GM19328 (cell line): ENCODE measurements at regions not wholly inside any gene's neighbourhood (a gene's known extent, or its start where the extent isn't known, plus 50 kb on each side); places are given as distances from the start of the nearest gene placed in this dataset.
"Not testable (repeated sequence)": the region's sequence is repeated elsewhere in the genome, so short reads cannot be mapped to it uniquely, and the experiment has no call there.

ENCODE experiments used
- ATAC-seq: cut with Tn5 transposase; IDR thresholded peaks from one replicate; pipeline ENCODE4 v1.9.1; 2021; ENCODE audit warnings: mild to moderate bottlenecking, moderate library complexity; ENCODE audit not compliant: unreplicated experiment

DNA sequence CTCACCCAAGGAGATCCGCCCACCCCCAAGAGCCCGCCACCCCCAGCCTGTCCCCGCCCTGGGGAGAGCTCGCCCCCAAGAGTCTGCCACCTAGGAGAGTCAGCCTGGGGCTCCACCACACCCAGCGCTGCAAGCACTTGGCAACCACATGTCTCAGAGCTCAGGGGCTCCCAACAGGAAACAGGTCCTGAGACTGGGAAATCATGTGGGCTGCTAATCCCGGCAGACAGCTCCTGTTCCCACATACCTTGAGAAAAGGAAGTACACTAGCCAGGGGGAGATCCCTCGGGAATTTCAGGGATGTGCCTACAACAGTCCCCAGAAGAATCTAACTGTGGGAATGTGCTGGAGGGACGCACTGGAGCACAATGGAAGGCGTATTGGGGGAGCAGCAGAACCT is 331.4 kb downstream of the ANAPC1 start:
- ATAC-seq: not testable (repeated sequence)

DNA sequence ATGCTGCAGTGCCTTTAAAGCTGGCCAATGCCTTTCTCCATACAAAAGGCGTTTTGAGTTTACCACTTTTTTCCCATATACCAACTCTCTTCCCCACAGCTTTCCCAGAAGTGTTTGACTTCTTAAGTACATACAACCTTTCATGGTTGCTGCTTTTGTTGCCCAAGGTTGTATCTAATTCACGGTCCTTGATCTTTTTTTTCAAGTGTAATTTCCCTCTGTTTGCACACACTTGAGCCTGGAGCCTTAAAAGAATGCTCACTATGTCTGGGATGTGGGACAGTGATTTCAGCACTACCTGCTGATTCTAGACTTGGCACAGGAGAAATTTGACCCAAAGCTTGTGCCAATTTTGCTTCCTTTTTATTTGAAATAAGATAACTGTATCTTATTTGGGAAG is 324.7 kb downstream of the ANAPC1 start:
- ATAC-seq: not testable (repeated sequence)

DNA sequence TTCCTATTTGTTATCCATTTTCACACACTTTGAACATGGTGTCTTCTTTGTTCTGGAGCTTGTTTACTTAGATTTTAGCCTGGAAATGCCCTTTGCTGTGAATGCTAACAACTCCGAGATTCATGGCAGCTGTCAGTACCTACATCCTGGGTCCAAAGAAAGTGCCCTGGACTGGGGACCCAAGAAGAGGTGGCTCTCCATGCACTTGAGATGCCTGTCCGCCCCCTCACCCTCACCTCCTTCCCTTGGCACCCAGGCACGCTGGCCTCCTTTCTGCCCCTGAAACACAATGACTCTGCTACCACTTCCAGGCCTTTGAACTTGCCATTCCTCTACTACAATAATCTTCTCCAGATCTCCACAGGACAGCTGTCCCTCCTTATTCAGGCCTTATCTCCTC is 324.2 kb downstream of the ANAPC1 start:
- not testable (repeated sequence) for ATAC-seq

DNA sequence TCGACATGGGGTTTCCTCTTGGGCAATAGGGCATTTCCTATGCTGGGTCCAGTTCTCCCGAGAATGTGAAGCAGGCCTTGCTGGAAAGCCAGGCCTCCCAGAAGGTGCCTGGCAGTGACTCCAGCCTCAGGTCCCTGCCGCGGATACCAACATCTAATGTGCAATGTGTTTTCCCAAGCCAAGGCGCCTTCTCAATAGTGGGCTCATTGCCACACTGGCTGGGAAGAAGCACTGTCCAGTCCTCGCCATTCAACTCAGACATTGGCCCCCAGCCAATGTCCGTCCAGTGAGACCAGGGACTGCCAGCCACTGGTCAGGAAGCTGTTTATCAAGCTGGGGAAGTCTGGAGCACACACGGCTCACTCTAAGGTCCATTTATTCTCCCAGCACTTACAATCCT is 317.9 kb downstream of the ANAPC1 start:
- ATAC-seq: not testable (repeated sequence)

DNA sequence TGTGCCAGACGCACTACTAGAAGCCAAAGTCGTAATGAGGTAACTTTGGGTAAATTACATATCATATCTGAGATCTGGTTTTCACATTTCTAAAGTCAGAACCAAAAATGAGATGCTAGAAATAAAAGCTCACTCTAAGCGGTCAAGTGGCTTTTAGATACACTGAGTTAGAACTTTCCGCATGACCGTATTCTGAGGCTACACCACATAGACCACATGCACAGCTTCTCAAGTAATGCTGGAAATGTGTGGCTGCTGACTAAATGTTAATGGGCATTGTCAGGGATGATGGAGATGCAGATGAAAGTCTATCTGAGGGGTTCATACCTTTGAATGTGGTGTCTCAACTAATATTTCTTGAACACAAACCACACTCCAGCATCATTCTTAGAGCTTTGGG is 316.8 kb downstream of the ANAPC1 start:
- ATAC-seq: not testable (repeated sequence)

DNA sequence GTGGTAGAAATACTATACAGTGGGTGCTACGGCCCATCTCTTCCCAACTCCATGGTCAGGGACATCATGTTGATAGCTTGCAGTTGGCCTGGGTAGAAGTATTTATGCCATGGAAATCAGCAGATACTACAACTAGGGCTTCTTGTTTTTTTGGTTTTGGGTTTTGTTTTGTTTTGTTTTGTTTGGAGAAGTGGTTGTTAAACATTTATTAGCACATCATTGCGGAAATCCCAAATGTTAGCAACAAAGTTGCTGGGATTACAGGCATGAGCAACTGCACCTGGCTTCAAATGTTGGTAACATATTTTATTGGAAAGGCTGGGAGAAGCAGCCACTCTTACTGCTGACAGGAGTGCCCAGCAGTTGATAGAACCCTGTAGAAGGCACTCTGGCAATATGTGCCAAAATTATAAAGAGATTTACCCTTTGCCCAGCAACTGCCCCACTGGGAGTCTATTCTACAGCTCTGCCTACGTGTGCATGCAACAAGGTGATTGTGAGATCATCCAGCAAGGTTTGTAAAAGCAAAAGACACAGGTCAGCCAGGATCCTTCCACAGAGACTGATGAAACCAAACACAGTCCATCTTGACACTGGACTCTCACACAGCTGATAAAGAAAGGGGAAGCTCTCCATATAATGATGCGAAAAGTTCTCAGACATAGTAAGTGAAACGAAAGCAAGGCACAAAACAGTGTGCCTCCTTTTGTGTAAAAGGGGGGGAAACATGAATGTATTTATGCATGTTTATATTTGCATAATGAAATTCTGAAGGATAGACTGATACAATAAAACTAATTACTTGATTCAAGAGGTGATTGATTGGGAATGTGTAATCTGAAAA is 314.4 kb downstream of the ANAPC1 start:
- not testable (repeated sequence) for ATAC-seq

DNA sequence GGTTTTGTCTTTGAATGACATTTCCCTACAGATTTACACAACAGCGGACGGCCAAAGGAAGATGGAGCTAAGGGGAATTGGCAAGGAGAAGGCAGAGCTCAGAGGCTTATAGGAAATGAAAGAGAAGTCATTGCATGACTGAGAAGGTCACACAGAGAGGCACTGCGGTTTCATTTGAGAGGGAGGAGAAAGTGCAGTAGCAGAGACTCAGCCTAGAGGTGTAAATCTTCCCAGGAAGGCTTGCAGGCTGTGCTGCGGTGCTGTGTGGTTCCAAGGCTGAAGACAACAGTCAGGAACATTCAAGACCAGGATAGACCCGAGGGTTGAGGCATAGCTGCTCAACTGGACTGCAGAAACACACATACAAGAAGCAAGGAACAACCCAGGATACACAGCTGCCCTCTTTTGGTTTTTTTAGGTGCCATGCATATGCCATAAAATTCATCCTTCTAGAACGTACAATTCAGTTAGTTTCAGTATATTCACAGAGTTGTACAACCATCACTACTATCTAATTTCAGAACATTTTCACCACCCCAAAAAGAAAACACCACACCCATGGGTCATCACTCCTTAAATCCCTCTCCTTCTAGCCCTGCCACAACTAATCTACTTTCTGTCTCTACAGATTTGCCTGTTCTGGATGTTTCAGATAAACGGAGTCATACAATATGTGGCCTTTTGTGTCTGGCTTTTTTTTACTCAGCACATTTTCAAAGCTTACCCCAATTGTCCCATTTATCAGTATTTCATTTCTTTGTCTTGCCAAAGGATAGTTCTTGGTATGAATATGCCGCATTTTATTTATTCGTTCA is 313.5 kb downstream of the ANAPC1 start:
- not testable (repeated sequence) for ATAC-seq

DNA sequence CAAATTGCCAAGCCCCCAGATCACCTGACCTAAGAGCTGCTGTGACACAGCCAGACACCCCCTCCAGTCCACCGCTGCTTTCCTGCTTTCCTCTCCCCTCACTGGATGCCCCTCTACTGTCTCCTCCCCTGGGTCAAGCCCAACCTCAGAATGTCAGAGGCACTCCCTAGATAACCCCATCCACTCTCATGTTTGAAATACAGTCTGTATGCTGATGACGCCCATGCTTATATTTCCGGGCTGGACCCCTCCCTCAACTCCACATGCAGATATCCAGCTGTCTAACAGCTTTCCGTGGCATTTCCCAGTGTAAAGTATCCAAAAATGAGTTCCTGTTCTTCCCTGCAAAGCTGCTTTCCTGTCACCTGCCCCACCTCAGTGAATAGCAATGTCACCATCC is 309.2 kb downstream of the ANAPC1 start:
- not testable (repeated sequence) for ATAC-seq

DNA sequence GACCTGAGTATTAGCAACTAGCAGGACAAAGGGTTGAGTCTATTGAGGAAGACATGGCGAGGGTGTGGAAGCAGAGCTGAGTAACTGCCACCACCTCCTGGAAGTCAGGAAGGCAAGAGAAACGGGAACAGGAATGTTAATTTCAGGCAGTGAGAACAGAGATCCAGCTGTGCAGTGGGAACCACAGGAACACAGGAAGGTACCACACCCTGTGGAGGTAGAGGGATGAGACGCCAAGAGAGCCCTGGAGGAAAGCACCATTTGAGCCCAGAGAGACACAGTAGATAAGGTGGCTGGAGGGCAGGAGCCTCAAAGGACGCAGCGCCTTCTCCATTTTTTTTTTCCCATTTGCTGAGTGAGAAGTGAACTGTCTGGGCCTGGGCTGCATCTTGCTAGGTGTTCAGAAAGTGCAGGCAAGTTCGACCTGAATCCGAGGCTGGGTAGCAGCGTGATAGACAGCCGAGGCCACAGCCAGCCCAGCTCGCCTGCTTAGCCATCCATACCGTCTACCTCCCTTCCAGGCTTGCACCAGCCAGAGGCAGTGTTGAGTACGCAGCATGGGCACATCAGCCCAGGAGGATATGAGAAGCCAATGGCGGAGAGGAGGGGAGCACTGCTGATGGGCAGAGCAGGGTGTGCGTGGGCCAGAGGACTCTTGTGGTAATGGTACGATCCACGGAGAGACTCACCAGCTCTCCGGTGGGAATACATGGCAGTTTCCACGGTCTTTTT is 306.7 kb downstream of the ANAPC1 start:
- not testable (repeated sequence) for ATAC-seq

DNA sequence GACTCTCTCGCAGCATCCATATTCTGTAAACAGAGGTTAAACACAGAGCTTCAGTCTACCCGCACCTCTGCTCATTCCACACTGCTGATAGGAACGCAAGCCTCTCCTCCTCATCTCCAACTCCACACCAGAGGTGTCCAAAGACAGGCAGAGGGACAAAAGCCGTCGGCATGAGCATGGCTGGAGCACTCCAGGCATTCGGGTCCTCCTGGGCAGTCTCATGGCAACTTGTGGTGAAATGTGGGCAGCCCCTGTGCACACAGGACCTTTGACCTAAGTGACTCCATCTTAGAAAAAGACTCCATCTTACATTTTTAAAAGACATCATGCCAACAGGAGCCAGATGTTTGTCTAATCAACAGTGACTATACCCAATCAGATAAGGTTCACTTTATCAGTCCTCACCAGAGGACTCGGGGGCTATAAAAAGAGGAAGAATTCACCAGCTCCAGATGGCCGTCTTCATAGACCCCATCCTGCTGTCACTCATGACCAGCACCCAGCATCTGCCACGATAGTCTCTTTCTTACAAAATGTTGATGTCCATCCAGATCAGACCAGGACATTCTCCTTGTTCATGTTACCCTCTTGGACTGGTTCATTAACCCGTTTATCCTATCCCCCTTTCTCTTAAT is 304.4 kb downstream of the ANAPC1 start:
- not testable (repeated sequence) for ATAC-seq

DNA sequence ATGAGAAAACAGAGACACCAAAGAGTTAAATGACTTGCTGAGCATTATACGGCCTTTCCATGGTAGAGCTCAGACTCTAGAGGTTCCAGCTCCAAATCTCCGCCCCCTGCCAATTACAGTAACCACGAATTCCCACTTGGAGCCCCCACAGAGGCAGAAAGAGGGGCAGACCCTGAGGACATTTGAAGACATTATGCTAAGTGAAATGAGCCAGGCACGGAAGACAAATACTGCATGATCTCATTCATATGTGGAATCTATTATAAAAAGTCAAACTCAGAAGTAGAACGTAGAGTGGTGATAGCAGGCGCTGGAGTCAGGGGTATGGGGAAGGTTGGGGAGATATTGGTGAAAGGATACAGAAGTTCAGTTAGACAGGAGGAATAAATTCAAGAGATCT is 303.4 kb downstream of the ANAPC1 start:
- ATAC-seq: not testable (repeated sequence)

DNA sequence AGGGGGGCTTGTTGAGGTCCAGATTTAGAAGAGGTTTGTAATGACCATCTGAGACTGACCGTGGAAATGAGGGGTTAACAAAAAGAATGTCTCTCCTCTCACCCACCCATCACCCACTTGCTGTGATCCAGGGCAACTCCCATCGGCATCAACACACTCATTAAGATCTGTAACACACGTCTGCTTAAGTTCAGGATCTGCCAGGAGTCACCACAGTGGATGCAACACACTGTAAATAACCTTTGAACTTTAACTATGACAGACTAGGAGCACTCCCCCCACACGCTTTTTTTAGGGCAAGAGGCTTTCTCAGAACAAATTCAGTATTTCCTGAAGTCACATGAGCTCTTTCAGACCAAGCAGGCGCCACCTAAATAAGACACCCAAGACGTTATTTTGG is 301.9 kb downstream of the ANAPC1 start:
- ATAC-seq: not testable (repeated sequence)

DNA sequence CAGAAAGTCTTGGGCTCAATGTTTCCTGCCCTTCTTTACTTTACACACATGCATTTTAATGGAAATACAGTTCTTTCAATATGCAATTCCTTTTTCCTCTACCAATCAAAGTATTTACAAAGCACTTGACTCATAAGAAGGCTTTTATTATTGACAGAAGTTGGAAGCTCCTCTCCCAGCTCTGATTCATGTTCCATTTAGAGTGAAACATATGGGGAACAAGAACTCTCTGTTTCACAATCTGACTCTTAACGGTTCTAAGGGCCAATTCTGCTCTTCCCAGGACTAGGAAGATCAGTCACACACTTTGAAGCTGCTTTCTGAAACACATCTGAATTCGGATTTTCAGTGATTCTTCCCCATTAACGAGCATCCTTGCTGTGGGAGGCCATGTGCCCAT is 300.5 kb downstream of the ANAPC1 start:
- not testable (repeated sequence) for ATAC-seq

DNA sequence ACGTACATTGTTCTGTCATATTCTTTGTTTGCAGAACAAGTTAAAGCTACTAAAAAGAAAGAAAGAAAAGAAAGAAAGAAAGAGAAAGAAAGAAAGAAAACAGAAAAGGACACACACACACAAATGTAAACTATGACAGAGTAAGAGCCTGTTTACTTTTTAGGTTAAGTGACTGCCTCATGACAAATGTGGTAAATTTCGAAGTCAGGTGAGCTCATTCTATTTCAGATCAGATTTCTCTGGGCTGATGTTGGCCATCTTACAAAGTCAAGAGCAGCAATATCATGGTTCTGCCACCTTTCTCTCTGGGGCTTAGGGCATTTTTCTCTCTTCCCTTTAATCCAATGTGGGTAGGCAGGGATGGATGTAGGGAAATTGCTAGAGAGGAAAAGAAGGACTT is 299.5 kb downstream of the ANAPC1 start:
- ATAC-seq: not testable (repeated sequence)

DNA sequence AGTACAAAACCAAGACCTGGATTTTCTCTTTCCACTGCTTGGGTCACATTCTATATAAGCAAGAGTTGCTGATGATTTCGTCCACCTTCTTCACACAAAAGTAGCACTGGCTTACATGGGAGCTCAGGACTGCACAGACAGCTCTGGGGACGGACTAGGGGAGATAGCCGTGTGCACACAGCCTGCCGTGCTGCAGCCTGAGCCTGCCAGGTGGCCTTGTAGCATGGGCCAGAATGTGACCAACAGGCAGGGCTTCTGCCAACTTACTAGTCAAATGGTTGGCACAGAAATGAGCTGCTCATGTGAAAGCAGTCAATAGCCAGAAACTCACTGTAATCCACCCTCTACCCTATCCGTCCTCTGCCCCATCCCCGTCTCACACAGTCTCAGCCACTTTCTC is 299.0 kb downstream of the ANAPC1 start:
- ATAC-seq: not testable (repeated sequence)

DNA sequence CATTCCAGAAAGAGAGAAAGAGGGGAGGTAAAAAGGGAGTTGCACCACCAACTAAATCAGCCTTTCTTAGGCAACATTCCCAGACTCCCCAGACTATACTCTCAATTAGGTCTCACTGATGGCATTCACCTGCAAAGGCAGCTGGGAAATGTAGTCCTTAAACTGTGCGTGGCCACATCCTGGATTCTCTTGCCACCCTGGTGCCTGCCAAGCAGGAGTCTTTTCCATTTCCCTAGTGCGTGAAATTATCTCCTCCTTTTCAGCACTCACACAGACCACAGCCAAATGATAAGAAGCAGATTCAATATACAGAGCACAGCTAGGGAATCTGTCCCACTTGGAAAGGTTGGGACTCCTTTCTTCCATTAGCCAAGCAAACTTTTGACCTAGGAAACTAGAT is 298.0 kb downstream of the ANAPC1 start:
- ATAC-seq: not testable (repeated sequence)

DNA sequence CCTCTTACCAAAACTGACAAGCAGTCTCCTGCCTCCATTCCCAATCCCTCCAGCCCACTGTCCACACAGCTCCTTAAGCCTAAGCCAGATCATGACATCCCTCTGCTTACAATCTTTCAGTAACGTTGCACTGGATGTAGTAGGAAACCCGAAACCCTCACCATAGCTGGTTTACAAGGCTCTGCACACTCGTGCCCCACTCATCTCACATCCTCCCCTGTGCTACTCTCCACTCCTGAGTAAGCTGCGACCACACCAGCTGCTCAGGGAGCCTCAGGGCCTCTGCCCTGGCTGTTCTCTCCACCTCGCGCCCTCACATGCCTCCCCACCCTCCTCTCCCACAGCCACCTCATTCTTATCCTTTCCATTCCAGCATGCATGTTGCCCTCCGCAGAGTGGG is 288.9 kb downstream of the ANAPC1 start:
- not testable (repeated sequence) for ATAC-seq

DNA sequence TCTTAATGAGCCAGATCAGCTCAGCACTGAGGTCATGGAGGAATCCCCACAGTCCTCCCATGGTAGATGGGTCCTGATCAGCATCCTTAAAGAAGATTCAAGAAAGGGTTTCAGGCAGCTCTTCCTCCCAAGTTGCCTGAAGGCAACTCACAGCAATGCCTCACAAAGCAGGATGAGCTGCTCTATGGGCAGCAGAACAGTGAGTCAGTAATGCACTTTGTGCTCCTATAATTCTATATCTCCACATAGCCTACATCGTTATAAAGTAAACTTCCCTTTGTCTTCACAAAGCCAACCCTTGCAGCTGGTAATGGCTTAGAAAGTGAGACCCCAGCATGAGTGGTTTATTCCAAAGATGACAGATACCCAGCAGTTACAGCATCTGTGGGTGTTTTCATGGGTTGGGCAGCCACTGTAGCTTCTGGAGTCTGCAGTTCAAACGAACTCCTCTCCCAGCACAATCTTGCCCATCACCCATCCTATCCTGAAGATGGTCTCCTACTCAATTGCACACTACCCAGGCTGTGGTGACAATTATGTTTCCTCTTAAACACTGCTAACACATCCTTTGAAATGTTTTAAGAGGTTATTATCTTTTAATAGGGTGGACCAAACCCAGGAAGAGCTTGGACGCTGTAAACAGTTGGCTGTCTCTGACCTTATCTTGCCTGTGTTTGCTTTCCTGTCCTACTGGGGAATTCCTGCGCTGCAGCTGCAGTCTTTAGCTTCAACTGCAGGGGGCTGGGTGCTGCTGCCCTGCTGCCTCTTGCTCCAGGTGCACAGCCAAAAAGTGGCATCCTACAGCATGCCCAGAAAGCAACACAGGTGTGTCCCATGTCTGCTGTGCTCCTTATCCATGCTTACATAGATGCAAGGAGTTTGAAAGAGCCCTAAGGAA is 286.9 kb downstream of the ANAPC1 start:
- ATAC-seq: not testable (repeated sequence)

DNA sequence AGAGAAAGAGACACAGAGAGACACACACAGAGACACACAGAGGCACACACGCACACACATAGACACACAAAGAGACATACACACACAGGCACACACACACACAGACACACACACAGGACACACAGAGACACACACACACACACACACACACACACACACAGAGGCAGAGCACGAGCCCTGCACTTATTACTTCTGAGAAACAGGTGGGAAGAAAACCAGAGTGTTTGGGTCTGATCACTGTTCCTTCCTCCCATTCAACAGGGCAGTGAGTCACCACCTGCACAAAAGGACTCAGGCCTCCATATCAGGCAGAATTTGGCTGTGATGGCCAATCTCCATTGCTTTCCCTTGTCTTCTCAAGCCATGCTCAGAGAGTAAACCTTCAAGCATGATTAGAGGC is 285.0 kb downstream of the ANAPC1 start:
- ATAC-seq: not testable (repeated sequence)

DNA sequence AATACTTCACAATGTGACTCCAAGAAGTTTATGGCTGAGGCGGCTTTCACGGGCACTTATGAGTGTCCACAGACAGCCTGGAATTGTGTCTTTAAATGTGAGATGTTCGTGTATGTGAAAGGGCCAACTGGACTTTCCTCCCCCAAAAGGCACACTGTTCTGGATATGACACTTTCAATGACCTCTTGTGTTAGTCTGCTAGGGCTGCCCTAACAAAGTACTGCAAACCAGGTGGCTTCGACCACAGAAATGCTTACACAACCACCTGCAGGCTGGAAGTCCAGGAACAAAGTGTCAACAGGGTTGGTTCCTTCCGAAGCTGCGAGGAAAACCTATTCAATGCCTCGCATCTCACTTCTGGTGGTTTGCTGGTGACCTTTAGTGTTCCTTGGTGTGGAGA is 281.7 kb downstream of the ANAPC1 start:
- not testable (repeated sequence) for ATAC-seq
